H1 (cell line): ENCODE measurements at regions not wholly inside any gene's neighbourhood (a gene's known extent, or its start where the extent isn't known, plus 50 kb on each side); places are given as distances from the start of the nearest gene placed in this dataset.

Experiments
- CTCF ChIA-PET: fragments of 300-600 bp; sonication (Branson Sonifier 250); formaldehyde crosslinking; loops from one replicate; lab custom pipeline; 2021; ENCODE audit not compliant: partially characterized antibody; lab: Charles Lee
- POLR2A ChIA-PET: fragments of 300-600 bp; sonication (Branson Sonifier 250); formaldehyde crosslinking; loops from one replicate; lab custom pipeline; 2021; ENCODE audit warnings: inconsistent platforms; ENCODE audit not compliant: partially characterized antibody; lab: Charles Lee
- DNase-seq, 2 experiments: peaks; one replicate each; pipeline versions ENCODE4 v3.0.0 to v3.0.0-alpha.2; 2010 to 2022; ENCODE audit warnings: low spot score in 2 of 2, low read depth in 1 of 2, mixed read lengths in 1 of 2
- FAIRE-seq: peaks from 2 replicates; lab custom pipeline; 2011; peaks lifted over from hg19 to GRCh38; lab: Jason Lieb, UNC
- H2AFZ ChIP-seq: 2 replicates; pipeline ENCODE4 v1.8.1; 2012; ENCODE audit warnings: low read length, inconsistent platforms
- H2AK5ac ChIP-seq: 2 replicates; pipeline ENCODE4 v1.6.1; 2013; ENCODE audit warnings: low read depth, low read length
- H2BK120ac ChIP-seq: replicated peaks from 2 replicates; pipeline ENCODE3; 2013; ENCODE audit warnings: low read depth, low read length, inconsistent platforms
- H2BK12ac ChIP-seq: 2 replicates; pipeline ENCODE4 v1.6.1; 2013; ENCODE audit warnings: low read depth, low read length
- H2BK15ac ChIP-seq: 2 replicates; pipeline ENCODE4 v1.6.1; 2013; ENCODE audit warnings: low read length
- H2BK20ac ChIP-seq: 2 replicates; pipeline ENCODE4 v1.6.1; 2013; ENCODE audit warnings: low read length
- H2BK5ac ChIP-seq: 2 replicates; pipeline ENCODE4 v1.6.1; 2013; ENCODE audit warnings: low read depth, low read length
- H3K14ac ChIP-seq: 2 replicates; pipeline ENCODE4 v1.6.1; 2013; ENCODE audit warnings: inconsistent platforms; ENCODE audit not compliant: insufficient read length
- H3K18ac ChIP-seq: 2 replicates; pipeline ENCODE4 v1.6.1; 2013; ENCODE audit warnings: low read length; ENCODE audit errors: extremely low read depth
- H3K23ac ChIP-seq: 2 replicates; pipeline ENCODE4 v1.6.1; 2013; ENCODE audit warnings: inconsistent platforms; ENCODE audit not compliant: insufficient read length
- H3K23me2 ChIP-seq: 2 replicates; pipeline ENCODE4 v1.6.1; 2013; ENCODE audit warnings: low read depth, low read length
- H3K27ac ChIP-seq: 2 replicates; pipeline ENCODE4 v1.6.1; 2011; ENCODE audit warnings: low read depth, low read length, inconsistent platforms
- H3K27me3 ChIP-seq, 4 experiments: replicated peaks in 1 of 4; 1 replicate in 1 of 4; 2 replicates in 3 of 4; pipeline versions ENCODE4 v1.6.1 to v1.8.1; 2011 to 2013; ENCODE audit warnings: low read length in 3 of 4, mild to moderate bottlenecking in 3 of 4, inconsistent platforms in 2 of 4, mixed read lengths in 2 of 4, moderate library complexity in 1 of 4; ENCODE audit not compliant: control insufficient read depth in 3 of 4, insufficient read depth in 3 of 4; ENCODE audit errors: extremely low read depth in 1 of 4
- H3K36me3 ChIP-seq, 4 experiments: 2 replicates each; pipeline versions ENCODE4 v1.6.1 to v1.8.1; 2011 to 2013; ENCODE audit warnings: mild to moderate bottlenecking in 4 of 4, low read length in 3 of 4, moderate library complexity in 2 of 4, control low read depth in 1 of 4, inconsistent platforms in 1 of 4; ENCODE audit not compliant: insufficient read depth in 4 of 4, control insufficient read depth in 2 of 4
- H3K4ac ChIP-seq: replicated peaks from 2 replicates; pipeline ENCODE3; 2013; ENCODE audit warnings: low read length, low read depth, mixed read lengths, inconsistent platforms; ENCODE audit not compliant: insufficient read length
- H3K4me1 ChIP-seq, 4 experiments: replicated peaks in 1 of 4; 1 replicate in 1 of 4; 2 replicates in 3 of 4; pipeline versions ENCODE4 v1.6.1 to v1.8.1; 2011 to 2013; ENCODE audit warnings: low read length in 3 of 4, inconsistent platforms in 2 of 4, mixed read lengths in 1 of 4; ENCODE audit not compliant: insufficient read depth in 4 of 4, control insufficient read depth in 3 of 4
- H3K4me2 ChIP-seq, 2 experiments: 2 replicates each; pipeline versions ENCODE4 v1.6.1 to v1.8.1; 2011 to 2013; ENCODE audit warnings: low read depth in 2 of 2, low read length in 2 of 2, control low read depth in 1 of 2, inconsistent platforms in 1 of 2, mild to moderate bottlenecking in 1 of 2; ENCODE audit not compliant: insufficient read depth in 1 of 2
- H3K4me3 ChIP-seq, 4 experiments: fragments of 200-600, 300-600 bp in 1 of 4; sonication (generic), shearing (Covaris generic), sonication (Bioruptor Twin) in 1 of 4; 2 replicates each; pipeline versions ENCODE4 v1.5.1 to v1.8.1; 2011 to 2016; ENCODE audit warnings: low read length in 4 of 4, low read depth in 3 of 4, control low read depth in 2 of 4, inconsistent platforms in 2 of 4, mild to moderate bottlenecking in 2 of 4, mixed read lengths in 1 of 4, moderate library complexity in 1 of 4; ENCODE audit not compliant: insufficient read depth in 2 of 4; ENCODE audit errors: extremely low read depth in 1 of 4
- H3K56ac ChIP-seq: replicated peaks from 2 replicates; pipeline ENCODE3; 2013; ENCODE audit warnings: low read depth, mild to moderate bottlenecking, mixed read lengths, low read length, inconsistent platforms; ENCODE audit not compliant: insufficient read length
- H3K79me1 ChIP-seq: 2 replicates; pipeline ENCODE4 v1.6.1; 2013; ENCODE audit warnings: low read depth, low read length, control low read depth
- H3K79me2 ChIP-seq, 2 experiments: 2 replicates each; pipeline versions ENCODE4 v1.6.1 to v1.8.1; 2012 to 2013; ENCODE audit warnings: low read length in 2 of 2, mild to moderate bottlenecking in 2 of 2, inconsistent platforms in 1 of 2; ENCODE audit not compliant: insufficient read depth in 2 of 2, control insufficient read depth in 1 of 2
- H3K9ac ChIP-seq, 4 experiments: replicated peaks in 1 of 4; 1 replicate in 1 of 4; 2 replicates in 3 of 4; pipeline versions ENCODE4 v1.6.1 to v1.8.1; 2011 to 2013; ENCODE audit warnings: low read depth in 3 of 4, low read length in 3 of 4, control low read depth in 2 of 4, mild to moderate bottlenecking in 2 of 4, moderate library complexity in 2 of 4, inconsistent platforms in 1 of 4; ENCODE audit errors: extremely low read depth in 1 of 4
- H3K9me3 ChIP-seq, 2 experiments: 2 replicates each; pipeline versions ENCODE4 v1.6.1 to v1.8.1; 2012 to 2013; ENCODE audit warnings: mild to moderate bottlenecking in 2 of 2, moderate library complexity in 2 of 2, control low read depth in 1 of 2, inconsistent platforms in 1 of 2, low read depth in 1 of 2, low read length in 1 of 2, mixed read lengths in 1 of 2; ENCODE audit not compliant: insufficient read depth in 2 of 2
- H4K20me1 ChIP-seq, 2 experiments: replicated peaks in 1 of 2; 2 replicates each; pipeline versions ENCODE3 to v1.8.1; 2011 to 2013; ENCODE audit warnings: inconsistent platforms in 2 of 2, low read length in 2 of 2, mild to moderate bottlenecking in 1 of 2; ENCODE audit not compliant: insufficient read depth in 2 of 2, control insufficient read depth in 1 of 2
- H4K5ac ChIP-seq: 2 replicates; pipeline ENCODE4 v1.6.1; 2013; ENCODE audit warnings: low read length, low read depth, mixed read lengths, inconsistent platforms; ENCODE audit not compliant: insufficient read length
- H4K8ac ChIP-seq: 2 replicates; pipeline ENCODE4 v1.8.0; 2013; ENCODE audit warnings: mild to moderate bottlenecking, moderate library complexity, low read length, inconsistent platforms; ENCODE audit not compliant: insufficient read depth; ENCODE audit errors: extremely low read depth
- H4K91ac ChIP-seq: replicated peaks from 2 replicates; pipeline ENCODE3; 2013; ENCODE audit warnings: low read length, mixed read lengths, inconsistent platforms; ENCODE audit not compliant: insufficient read length
- HDAC2 ChIP-seq, 2 experiments: fragments of 300-600 bp in 1 of 2; sonication (generic) in 1 of 2; IDR thresholded peaks; 2 replicates each; pipeline ENCODE4 v1.6.1; 2011 to 2012; ENCODE audit warnings: low read depth in 2 of 2, low read length in 2 of 2, mild to moderate bottlenecking in 2 of 2, moderate library complexity in 2 of 2, borderline replicate concordance in 1 of 2, inconsistent platforms in 1 of 2
- HDAC6 ChIP-seq: IDR thresholded peaks from one replicate; pipeline ENCODE4 v1.7.1; 2012; ENCODE audit warnings: low read depth, mild to moderate bottlenecking, inconsistent platforms, low read length, moderate library complexity
- TEAD4 ChIP-seq: IDR thresholded peaks from 2 replicates; pipeline ENCODE4 v1.6.1; 2012; ENCODE audit warnings: low read depth, low read length, inconsistent platforms, mixed read lengths
- WGBS, 2 experiments: shearing (Covaris generic) in 1 of 2; methylation state at CpG; one replicate each; pipeline versions ENCODE4 v1.1.6 to v1.1.7; 2013 to 2015; ENCODE audit warnings: low lambda C conversion rate in 2 of 2, mixed read lengths in 2 of 2, inconsistent platforms in 1 of 2, low coverage in 1 of 2, missing lambda C conversion rate in 1 of 2; ENCODE audit not compliant: insufficient replicate concordance in 2 of 2, insufficient coverage in 1 of 2, insufficient read length in 1 of 2; ENCODE audit errors: extremely low coverage in 1 of 2, missing lambda C conversion rate in 1 of 2; 5-methylcytosine and 5-hydroxymethylcytosine counted together
- TF ChIP-seq, protein P1 (sequence below): IDR thresholded peaks from 2 replicates; pipeline ENCODE4 v1.6.1; 2011; ENCODE audit warnings: low read depth, mild to moderate bottlenecking, low read length; ENCODE audit not compliant: insufficient read depth

DNA sequence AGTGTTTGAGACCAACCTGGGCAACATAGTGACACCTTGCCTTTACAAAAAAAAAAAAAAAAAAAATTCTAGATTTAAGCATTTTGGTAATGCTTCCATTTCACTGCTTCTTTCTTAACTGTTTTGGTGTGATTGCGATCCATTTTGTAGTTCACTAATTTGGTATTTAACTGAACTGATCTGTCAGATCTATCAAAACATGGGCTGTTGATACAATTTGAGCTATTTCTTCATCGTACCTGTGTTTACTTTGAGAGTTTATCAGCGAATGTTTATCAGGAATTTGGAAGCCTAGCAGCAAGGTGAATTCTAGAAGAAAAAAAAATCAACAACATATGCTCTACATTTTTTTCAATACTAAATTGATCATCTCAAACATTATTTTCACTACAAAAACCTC lies 864.9 kb upstream of the WWC1 start:
- no peak overlapping the region for H2BK12ac ChIP-seq
- DNase-seq = no peak
- no peaks in the 10 kb centered on the region for H3K9me3 ChIP-seq
- H3K14ac ChIP-seq = no peak overlapping the region
- H2BK120ac ChIP-seq = no peak overlapping the region
- H4K91ac ChIP-seq = no peak overlapping the region
- no peaks in the 10 kb centered on the region for H3K27me3 ChIP-seq
- H2AFZ ChIP-seq = no peak overlapping the region; the same call in 1 of the 2 replicates
- no peak overlapping the region for H2BK5ac ChIP-seq
- H3K9ac ChIP-seq = no peak overlapping the region
- FAIRE-seq = no peak
- no peaks in the 10 kb centered on the region; the same call in 1 of the 2 replicates for H3K23me2 ChIP-seq
- POLR2A ChIA-PET = no interaction called here
- H3K4me1 ChIP-seq = peaks cover 0 to 2% (median 0%) of the 10 kb centered on the region in 4 experiments; a peak in 1 of 7 replicates
- H3K56ac ChIP-seq = no peak overlapping the region
- no peak overlapping the region for H3K4ac ChIP-seq
- no peaks in the 10 kb centered on the region for H3K79me2 ChIP-seq
- no peak overlapping the region for H3K4me3 ChIP-seq
- no peak overlapping the region for H4K5ac ChIP-seq
- H3K36me3 ChIP-seq = no peaks in the 10 kb centered on the region
- no peak overlapping the region for H3K18ac ChIP-seq
- H3K4me2 ChIP-seq = no peak overlapping the region
- CTCF ChIA-PET = interaction anchor here (0.6 kb wide), 1 partner anchor 72 kb away, joined by 3 read pairs; no protein-coding TSS in a partner anchor
- H2BK20ac ChIP-seq = no peak overlapping the region
- 96% methylated on average over 3 of the region's 3 CpGs; no CpG with 5 or more reads in 1 of the 2 experiments for WGBS, 2 experiments
- no peaks in the 10 kb centered on the region for H4K20me1 ChIP-seq
- H4K8ac ChIP-seq = no peak overlapping the region
- H3K79me1 ChIP-seq = no peaks in the 10 kb centered on the region
- TF ChIP-seq HDAC6 = no peak
- no peak for TF ChIP-seq TEAD4
- TF ChIP-seq, protein P1, sequence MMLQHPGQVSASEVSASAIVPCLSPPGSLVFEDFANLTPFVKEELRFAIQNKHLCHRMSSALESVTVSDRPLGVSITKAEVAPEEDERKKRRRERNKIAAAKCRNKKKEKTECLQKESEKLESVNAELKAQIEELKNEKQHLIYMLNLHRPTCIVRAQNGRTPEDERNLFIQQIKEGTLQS = no peak
- no peak for TF ChIP-seq HDAC2 (IDR thresholded peaks at IDR 0.05; ENCODE audit: borderline replicate concordance in 1 of 2, low read depth in 2 of 2, low read length in 2 of 2)
- H2AK5ac ChIP-seq = no peak overlapping the region
- H3K23ac ChIP-seq = no peak overlapping the region
- H3K27ac ChIP-seq = no peak overlapping the region
- H2BK15ac ChIP-seq = no peak overlapping the region
